ENCODE measurements at regions not wholly inside any gene's neighbourhood (a gene's known extent, or its start where the extent isn't known, plus 50 kb on each side); places are given as distances from the start of the nearest gene placed in this dataset.
"Not testable (repeated sequence)": the region's sequence is repeated elsewhere in the genome, so short reads cannot be mapped to it uniquely, and the experiment has no call there.

DNA sequence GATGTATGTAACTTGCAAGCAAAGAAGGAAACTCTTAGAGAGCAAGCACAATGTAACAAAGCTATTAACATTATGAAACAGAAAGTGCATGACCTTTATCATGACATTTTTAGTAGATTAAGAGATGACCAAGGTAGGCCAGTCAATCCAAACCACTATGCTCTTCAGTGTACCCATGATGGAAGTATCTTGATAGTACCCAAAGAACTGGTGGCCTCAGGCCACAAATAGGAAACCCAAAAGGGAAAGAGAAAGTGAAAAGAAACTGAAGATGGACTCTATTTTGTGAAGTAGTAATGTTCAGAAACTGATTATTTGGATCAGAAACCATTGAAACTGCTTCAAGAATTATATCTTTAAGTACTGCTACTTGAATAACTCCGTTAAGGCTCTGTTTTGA is 71.3 kb downstream of the PMAIP1 start:
- not testable (repeated sequence) for H3K4me1 ChIP-seq (ENCODE audit: control insufficient read depth in 1 of 2, insufficient read depth in 2 of 2, low read length in 2 of 2); H3K79me1 ChIP-seq (ENCODE audit: low read length); H3K23ac ChIP-seq (ENCODE audit: low read length); H3K36me3 ChIP-seq (ENCODE audit: control insufficient read depth in 1 of 2, insufficient read depth in 2 of 2, low read length in 2 of 2); H2BK120ac ChIP-seq (ENCODE audit: insufficient read depth, low read length, poor library complexity); H3K9ac ChIP-seq (ENCODE audit: low read length); H4K12ac ChIP-seq (ENCODE audit: low read depth, low read length); H2BK5ac ChIP-seq (ENCODE audit: low read depth, low read length, poor library complexity); H3K4ac ChIP-seq (ENCODE audit: low read depth, low read length); DNase-seq; H3K27me3 ChIP-seq (ENCODE audit: insufficient read depth, low read length); H3K27ac ChIP-seq (ENCODE audit: low read depth, low read length); H4K91ac ChIP-seq (ENCODE audit: low read depth, low read length); H2BK12ac ChIP-seq (ENCODE audit: low read length); H3K79me2 ChIP-seq (ENCODE audit: control insufficient read depth, insufficient read depth, low read length, poor library complexity); H3K4me3 ChIP-seq (ENCODE audit: low read depth, low read length); H2AFZ ChIP-seq (ENCODE audit: insufficient read depth, low read length, poor library complexity); H3K4me2 ChIP-seq (ENCODE audit: low read length); H3K14ac ChIP-seq (ENCODE audit: low read length); H3K9me3 ChIP-seq (ENCODE audit: insufficient read depth, low read depth, low read length); H4K8ac ChIP-seq (ENCODE audit: low read depth, low read length); H3K18ac ChIP-seq (ENCODE audit: low read length); H2AK5ac ChIP-seq (ENCODE audit: low read length)
- no CpG with 5 or more reads among the region's 1 CpG for WGBS (ENCODE audit: extremely low coverage, insufficient coverage, insufficient read length)

GRCh38 chr18:59969477-59970028 is 69.8 kb downstream of the PMAIP1 start:
- not testable (repeated sequence) for H3K79me2 ChIP-seq (ENCODE audit: control insufficient read depth, insufficient read depth, low read length, poor library complexity); H3K27ac ChIP-seq (ENCODE audit: low read depth, low read length); H2BK120ac ChIP-seq (ENCODE audit: insufficient read depth, low read length, poor library complexity); H2BK5ac ChIP-seq (ENCODE audit: low read depth, low read length, poor library complexity); H3K23ac ChIP-seq (ENCODE audit: low read length); H3K4me1 ChIP-seq (ENCODE audit: control insufficient read depth in 1 of 2, insufficient read depth in 2 of 2, low read length in 2 of 2); H3K4me2 ChIP-seq (ENCODE audit: low read length); H4K12ac ChIP-seq (ENCODE audit: low read depth, low read length); H3K14ac ChIP-seq (ENCODE audit: low read length); H2AK5ac ChIP-seq (ENCODE audit: low read length); H3K9me3 ChIP-seq (ENCODE audit: insufficient read depth, low read depth, low read length); H3K9ac ChIP-seq (ENCODE audit: low read length); H3K4ac ChIP-seq (ENCODE audit: low read depth, low read length); DNase-seq; H2BK12ac ChIP-seq (ENCODE audit: low read length); H3K18ac ChIP-seq (ENCODE audit: low read length); H3K4me3 ChIP-seq (ENCODE audit: low read depth, low read length); H2AFZ ChIP-seq (ENCODE audit: insufficient read depth, low read length, poor library complexity); H3K36me3 ChIP-seq (ENCODE audit: control insufficient read depth in 1 of 2, insufficient read depth in 2 of 2, low read length in 2 of 2); H4K8ac ChIP-seq (ENCODE audit: low read depth, low read length); H3K27me3 ChIP-seq (ENCODE audit: insufficient read depth, low read length); H3K79me1 ChIP-seq (ENCODE audit: low read length); H4K91ac ChIP-seq (ENCODE audit: low read depth, low read length)
- no CpG with 5 or more reads among the region's 56 CpGs for WGBS (ENCODE audit: extremely low coverage, insufficient coverage, insufficient read length)

- Histone ChIP-seq H3K14ac (ENCODE audit: low read length) (no peak overlapping the region), H3K9ac (ENCODE audit: low read length) (no peak overlapping the region), H2BK12ac (ENCODE audit: low read length) (no peak overlapping the region), H4K12ac (ENCODE audit: low read depth, low read length) (no peak overlapping the region), H3K18ac (ENCODE audit: low read length) (no peak overlapping the region), H4K91ac (ENCODE audit: low read depth, low read length) (no peak overlapping the region), H3K79me1 (ENCODE audit: low read length) (no peaks in the 10 kb centered on the region), H2AFZ (ENCODE audit: insufficient read depth, low read length, poor library complexity) (no peak overlapping the region), H3K23ac (ENCODE audit: low read length) (no peak overlapping the region), H3K27ac (ENCODE audit: low read depth, low read length) (no peak overlapping the region), H2BK5ac (ENCODE audit: low read depth, low read length, poor library complexity) (no peak overlapping the region), H3K79me2 (ENCODE audit: control insufficient read depth, insufficient read depth, low read length, poor library complexity) (no peaks in the 10 kb centered on the region), H3K4me2 (ENCODE audit: low read length) (no peak overlapping the region), H4K8ac (ENCODE audit: low read depth, low read length) (no peak overlapping the region), H3K4ac (ENCODE audit: low read depth, low read length) (no peak overlapping the region), H3K27me3 (ENCODE audit: insufficient read depth, low read length) (no peaks in the 10 kb centered on the region), H3K9me3 (ENCODE audit: insufficient read depth, low read depth, low read length) (no peaks in the 10 kb centered on the region), H3K36me3 (ENCODE audit: control insufficient read depth in 1 of 2, insufficient read depth in 2 of 2, low read length in 2 of 2) (no peaks in the 10 kb centered on the region), H2AK5ac (ENCODE audit: low read length) (no peak overlapping the region), H3K4me1 (ENCODE audit: control insufficient read depth in 1 of 2, insufficient read depth in 2 of 2, low read length in 2 of 2) (no peaks in the 10 kb centered on the region), H3K4me3 (ENCODE audit: low read depth, low read length) (no peak overlapping the region), H2BK120ac (ENCODE audit: insufficient read depth, low read length, poor library complexity) (no peak overlapping the region)
- no CpG with 5 or more reads among the region's 2 CpGs for whole genome bisulfite sequencing (ENCODE audit: extremely low coverage, insufficient coverage, insufficient read length)
- DNase-seq = no peak
These were observed 68.8 kb downstream of the PMAIP1 start for GRCh38 chr18:59968583-59968982.

GRCh38 chr18:59967878-59968277 is 68.1 kb downstream of the PMAIP1 start:
- Histone ChIP-seq H3K4me1 (ENCODE audit: control insufficient read depth in 1 of 2, insufficient read depth in 2 of 2, low read length in 2 of 2) (no peaks in the 10 kb centered on the region), H3K27ac (ENCODE audit: low read depth, low read length) (no peak overlapping the region), H3K79me1 (ENCODE audit: low read length) (no peaks in the 10 kb centered on the region), H2AFZ (ENCODE audit: insufficient read depth, low read length, poor library complexity) (no peak overlapping the region), H3K9me3 (ENCODE audit: insufficient read depth, low read depth, low read length) (no peaks in the 10 kb centered on the region), H3K14ac (ENCODE audit: low read length) (no peak overlapping the region), H2BK5ac (ENCODE audit: low read depth, low read length, poor library complexity) (no peak overlapping the region), H4K91ac (ENCODE audit: low read depth, low read length) (no peak overlapping the region), H3K36me3 (ENCODE audit: control insufficient read depth in 1 of 2, insufficient read depth in 2 of 2, low read length in 2 of 2) (no peaks in the 10 kb centered on the region), H4K8ac (ENCODE audit: low read depth, low read length) (no peak overlapping the region), H3K9ac (ENCODE audit: low read length) (no peak overlapping the region), H2BK12ac (ENCODE audit: low read length) (no peak overlapping the region), H3K23ac (ENCODE audit: low read length) (no peak overlapping the region), H3K79me2 (ENCODE audit: control insufficient read depth, insufficient read depth, low read length, poor library complexity) (no peaks in the 10 kb centered on the region), H3K4ac (ENCODE audit: low read depth, low read length) (no peak overlapping the region), H3K4me3 (ENCODE audit: low read depth, low read length) (no peak overlapping the region), H3K4me2 (ENCODE audit: low read length) (no peak overlapping the region), H2BK120ac (ENCODE audit: insufficient read depth, low read length, poor library complexity) (no peak overlapping the region), H2AK5ac (ENCODE audit: low read length) (no peak overlapping the region), H3K27me3 (ENCODE audit: insufficient read depth, low read length) (no peaks in the 10 kb centered on the region), H3K18ac (ENCODE audit: low read length) (no peak overlapping the region), H4K12ac (ENCODE audit: low read depth, low read length) (no peak overlapping the region)
- no peak for DNase-seq
- no CpG with 5 or more reads among the region's 2 CpGs for WGBS (ENCODE audit: extremely low coverage, insufficient coverage, insufficient read length)

Measured in trophoblast cell (in vitro differentiated cells and primary cell).